Astrocyte (in vitro differentiated cells and primary cell): ENCODE measurements at regions not wholly inside any gene's neighbourhood (a gene's known extent, or its start where the extent isn't known, plus 50 kb on each side); places are given as distances from the start of the nearest gene placed in this dataset.

Experiments
- DNase-seq: peaks from one replicate; pipeline ENCODE4 v3.0.0-alpha.2; 2010; ENCODE audit warnings: low read depth
- FAIRE-seq: peaks from 2 replicates; lab custom pipeline; 2011; peaks lifted over from hg19 to GRCh38; lab: Jason Lieb, UNC
- H2AFZ ChIP-seq: 2 replicates; pipeline ENCODE4 v1.6.0; 2012; ENCODE audit warnings: low read depth, low read length, inconsistent platforms
- H3K27ac ChIP-seq: 2 replicates; pipeline ENCODE4 v1.5.1; 2011; ENCODE audit warnings: low read depth, low read length, inconsistent platforms
- H3K27me3 ChIP-seq: 2 replicates; pipeline ENCODE4 v1.6.0; 2011; ENCODE audit warnings: low read length, inconsistent platforms; ENCODE audit not compliant: insufficient read depth
- H3K36me3 ChIP-seq: 2 replicates; pipeline ENCODE4 v1.5.1; 2011; ENCODE audit warnings: low read length, inconsistent platforms; ENCODE audit not compliant: insufficient read depth
- H3K4me1 ChIP-seq: 2 replicates; pipeline ENCODE4 v1.5.1; 2011; ENCODE audit warnings: low read length, inconsistent platforms; ENCODE audit not compliant: insufficient read depth
- H3K4me2 ChIP-seq: 2 replicates; pipeline ENCODE4 v1.6.0; 2012; ENCODE audit warnings: low read length, inconsistent platforms
- H3K4me3 ChIP-seq: 2 replicates; pipeline ENCODE4 v1.5.1; 2011; ENCODE audit warnings: low read depth, mild to moderate bottlenecking, low read length, inconsistent platforms; ENCODE audit not compliant: insufficient read depth
- H3K79me2 ChIP-seq: 2 replicates; pipeline ENCODE4 v1.6.0; 2012; ENCODE audit warnings: mild to moderate bottlenecking, low read length, inconsistent platforms; ENCODE audit not compliant: insufficient read depth
- H3K9ac ChIP-seq: 2 replicates; pipeline ENCODE4 v1.6.0; 2012; ENCODE audit warnings: mild to moderate bottlenecking, low read length, inconsistent platforms
- H3K9me3 ChIP-seq: 2 replicates; pipeline ENCODE4 v1.5.1; 2012; ENCODE audit warnings: low read depth, mild to moderate bottlenecking, low read length, inconsistent platforms; ENCODE audit not compliant: insufficient read depth
- H4K20me1 ChIP-seq: 2 replicates; pipeline ENCODE4 v1.6.0; 2012; ENCODE audit warnings: low read length, inconsistent platforms; ENCODE audit not compliant: insufficient read depth
- H3K27ac Mint-ChIP-seq: one replicate; pipeline ENCODE4 v1.8.0; 2021; ENCODE audit warnings: mild to moderate bottlenecking, mixed read lengths; ENCODE audit not compliant: unreplicated experiment
- H3K27me3 Mint-ChIP-seq: one replicate; pipeline ENCODE4 v1.8.0; 2021; ENCODE audit warnings: low read depth, mixed read lengths; ENCODE audit not compliant: unreplicated experiment
- H3K36me3 Mint-ChIP-seq: one replicate; pipeline ENCODE4 v1.8.0; 2021; ENCODE audit warnings: low read depth, mixed read lengths; ENCODE audit not compliant: unreplicated experiment
- H3K4me1 Mint-ChIP-seq: one replicate; pipeline ENCODE4 v1.8.0; 2021; ENCODE audit warnings: low read depth, mixed read lengths; ENCODE audit not compliant: unreplicated experiment
- H3K4me3 Mint-ChIP-seq: one replicate; pipeline ENCODE4 v1.8.0; 2021; ENCODE audit warnings: mild to moderate bottlenecking, moderate library complexity, mixed read lengths; ENCODE audit not compliant: unreplicated experiment
- H3K9me3 Mint-ChIP-seq: one replicate; pipeline ENCODE4 v1.8.0; 2021; ENCODE audit warnings: mild to moderate bottlenecking, mixed read lengths; ENCODE audit not compliant: unreplicated experiment
- CTCF ChIP-seq: IDR thresholded peaks from 2 replicates; pipeline ENCODE4 v1.5.1; 2011; ENCODE audit warnings: low read depth, mild to moderate bottlenecking, inconsistent platforms, low read length, moderate library complexity; ENCODE audit not compliant: insufficient read depth
- EZH2 ChIP-seq: IDR thresholded peaks from 2 replicates; pipeline ENCODE4 v1.6.1; 2012; ENCODE audit warnings: mild to moderate bottlenecking, low read length, inconsistent platforms; ENCODE audit not compliant: insufficient read depth

- Histone ChIP-seq H2AFZ (no peak overlapping the region), H3K4me2 (no peak overlapping the region), H3K79me2 (no peaks in the 10 kb centered on the region), H3K4me1 (no peaks in the 10 kb centered on the region), H3K9me3 (no peaks in the 10 kb centered on the region), H3K27me3 (peaks cover 18% of the 10 kb centered on the region), H3K4me3 (no peak overlapping the region), H3K27ac (no peak overlapping the region), H3K36me3 (no peaks in the 10 kb centered on the region), H4K20me1 (no peaks in the 10 kb centered on the region), H3K9ac (no peak overlapping the region)
- Mint-ChIP-seq H3K27ac (no peak overlapping the region), H3K4me1 (peaks cover 4% of the 10 kb centered on the region), H3K9me3 (peaks cover 8% of the 10 kb centered on the region), H3K36me3 (no peaks in the 10 kb centered on the region), H3K4me3 (no peak overlapping the region), H3K27me3 (peaks cover 34% of the 10 kb centered on the region)
- FAIRE-seq (no peak), DNase-seq (peak; percentile 18)
- TF ChIP-seq CTCF (no peak), EZH2 (no peak)
Measured at GRCh38 chr1:229148041-229148671, 122.8 kb upstream of the RAB4A start.

GRCh38 chr1:229148743-229149142, 122.2 kb upstream of the RAB4A start:
- H3K9ac ChIP-seq = no peak overlapping the region
- Mint-ChIP-seq H3K4me3 (no peak overlapping the region), H3K4me1 (peaks cover 4% of the 10 kb centered on the region), H3K9me3 (peaks cover 8% of the 10 kb centered on the region), H3K27ac (no peak overlapping the region), H3K36me3 (no peaks in the 10 kb centered on the region), H3K27me3 (peaks cover 33% of the 10 kb centered on the region)
- H4K20me1 ChIP-seq = no peaks in the 10 kb centered on the region
- no peaks in the 10 kb centered on the region for H3K4me1 ChIP-seq
- no peaks in the 10 kb centered on the region for H3K36me3 ChIP-seq
- no peak overlapping the region for H3K27ac ChIP-seq
- DNase-seq (no peak), FAIRE-seq (no peak)
- no peak overlapping the region for H2AFZ ChIP-seq
- no peak overlapping the region for H3K4me3 ChIP-seq
- no peak for TF ChIP-seq EZH2
- TF ChIP-seq CTCF = no peak
- peaks cover 18% of the 10 kb centered on the region for H3K27me3 ChIP-seq
- H3K9me3 ChIP-seq = no peaks in the 10 kb centered on the region
- H3K79me2 ChIP-seq = no peaks in the 10 kb centered on the region
- H3K4me2 ChIP-seq = no peak overlapping the region

- peaks cover 34% of the 10 kb centered on the region for H3K27me3 Mint-ChIP-seq
- H3K27me3 ChIP-seq = peaks cover 18% of the 10 kb centered on the region
- no peaks in the 10 kb centered on the region for H3K4me1 ChIP-seq
- peaks cover 4% of the 10 kb centered on the region for H3K4me1 Mint-ChIP-seq
- FAIRE-seq = no peak
- no peak for DNase-seq
- H3K9ac ChIP-seq = no peak overlapping the region
- H3K36me3 ChIP-seq = no peaks in the 10 kb centered on the region
- H3K4me3 ChIP-seq = no peak overlapping the region
- H3K4me3 Mint-ChIP-seq = no peak overlapping the region
- no peaks in the 10 kb centered on the region for H3K36me3 Mint-ChIP-seq
- no peaks in the 10 kb centered on the region for H3K9me3 ChIP-seq
- H3K27ac Mint-ChIP-seq = no peak overlapping the region
- H3K79me2 ChIP-seq = no peaks in the 10 kb centered on the region
- peaks cover 8% of the 10 kb centered on the region for H3K9me3 Mint-ChIP-seq
- H3K4me2 ChIP-seq = no peak overlapping the region
- no peak for TF ChIP-seq EZH2
- no peak for TF ChIP-seq CTCF
- H2AFZ ChIP-seq = no peak overlapping the region
- H3K27ac ChIP-seq = no peak overlapping the region
- no peaks in the 10 kb centered on the region for H4K20me1 ChIP-seq
Measured at GRCh38 chr1:229149435-229149834, 121.5 kb upstream of the RAB4A start.
